HG02981 (cell line): ENCODE measurements at regions not wholly inside any gene's neighbourhood (a gene's known extent, or its start where the extent isn't known, plus 50 kb on each side); places are given as distances from the start of the nearest gene placed in this dataset.

ENCODE experiments used
- ATAC-seq: cut with Tn5 transposase; IDR thresholded peaks from one replicate; pipeline ENCODE4 v1.9.1; 2021; ENCODE audit warnings: mild to moderate bottlenecking, moderate library complexity; ENCODE audit not compliant: unreplicated experiment

GRCh38 chr1:69126796-69127195, 440.9 kb upstream of the LRRC7 start:
- no peak for ATAC-seq

- ATAC-seq: no peak
Observed at GRCh38 chr1:69128204-69128603, 439.5 kb upstream of the LRRC7 start.

GRCh38 chr1:69129538-69129937, 438.2 kb upstream of the LRRC7 start:
- no peak for ATAC-seq

GRCh38 chr1:69138172-69138571, 429.6 kb upstream of the LRRC7 start:
- ATAC-seq: no peak

- no peak for ATAC-seq
Observed at GRCh38 chr1:69139007-69139406, 428.7 kb upstream of the LRRC7 start.

- ATAC-seq: no peak
Observed at GRCh38 chr1:69146303-69146702, 421.4 kb upstream of the LRRC7 start.

GRCh38 chr1:69148731-69149130, 419.0 kb upstream of the LRRC7 start:
- ATAC-seq: no peak

- ATAC-seq: no peak
Observed at GRCh38 chr1:69157046-69157756, 410.5 kb upstream of the LRRC7 start.

- no peak for ATAC-seq
Observed at GRCh38 chr1:69163241-69163640, 404.5 kb upstream of the LRRC7 start.

- no peak for ATAC-seq
Observed at GRCh38 chr1:69163779-69164178, 403.9 kb upstream of the LRRC7 start.

GRCh38 chr1:69167876-69168275, 399.8 kb upstream of the LRRC7 start:
- ATAC-seq: no peak

- no peak for ATAC-seq
Observed at GRCh38 chr1:69171248-69171647, 396.5 kb upstream of the LRRC7 start.

- ATAC-seq: no peak
Observed at GRCh38 chr1:69172003-69173000, 395.4 kb upstream of the LRRC7 start.

- no peak for ATAC-seq
Observed at GRCh38 chr1:69175053-69175452, 392.7 kb upstream of the LRRC7 start.

GRCh38 chr1:69180358-69180757, 387.4 kb upstream of the LRRC7 start:
- ATAC-seq: no peak

- no peak for ATAC-seq
Observed at GRCh38 chr1:69185378-69185777, 382.3 kb upstream of the LRRC7 start.

GRCh38 chr1:69191335-69191734, 376.4 kb upstream of the LRRC7 start:
- no peak for ATAC-seq

- ATAC-seq: no peak
Observed at GRCh38 chr1:69195136-69195535, 372.6 kb upstream of the LRRC7 start.

GRCh38 chr1:69196071-69196470, 371.7 kb upstream of the LRRC7 start:
- ATAC-seq: no peak

- ATAC-seq: no peak
Observed at GRCh38 chr1:69197816-69198215, 369.9 kb upstream of the LRRC7 start.

- no peak for ATAC-seq
Observed at GRCh38 chr1:69201716-69202115, 366.0 kb upstream of the LRRC7 start.

- ATAC-seq: no peak
Observed at GRCh38 chr1:69203166-69203565, 364.6 kb upstream of the LRRC7 start.
